SU-DHL-6 (cell line): ENCODE measurements at regions not wholly inside any gene's neighbourhood (a gene's known extent, or its start where the extent isn't known, plus 50 kb on each side); places are given as distances from the start of the nearest gene placed in this dataset.

Experiments used
- H2AFZ ChIP-seq: fragments of 200-600 bp; sonication (generic); 2 replicates; pipeline ENCODE4 v1.6.1; 2014; ENCODE audit warnings: low read depth, mild to moderate bottlenecking, moderate library complexity, mixed read lengths, antibody characterized with exemption, low read length; ENCODE audit not compliant: severe bottlenecking
- H3F3A ChIP-seq: fragments of 200-600 bp; shearing (Covaris generic); 2 replicates; pipeline ENCODE4 v1.6.0; 2016; ENCODE audit warnings: antibody characterized with exemption, mild to moderate bottlenecking; ENCODE audit not compliant: insufficient read depth
- H3K27ac ChIP-seq: fragments of 200-600 bp; sonication (generic); 2 replicates; pipeline ENCODE4 v1.5.1; 2016; ENCODE audit warnings: low read depth, mild to moderate bottlenecking, low read length, moderate library complexity, mixed read lengths
- H3K27me3 ChIP-seq: fragments of 200-600 bp; sonication (generic), shearing (Covaris generic); 2 replicates; pipeline ENCODE4 v1.6.0; 2014; ENCODE audit warnings: mild to moderate bottlenecking, low read length
- H3K36me3 ChIP-seq: fragments of 200-600 bp; sonication (generic); 2 replicates; pipeline ENCODE4 v1.6.1; 2014; ENCODE audit warnings: mild to moderate bottlenecking, low read length, mixed read lengths
- H3K4me2 ChIP-seq: fragments of 300-600, 200-600 bp; shearing (Covaris generic), sonication (generic); 2 replicates; pipeline ENCODE4 v1.6.0; 2014; ENCODE audit warnings: low read length, low read depth, mild to moderate bottlenecking; ENCODE audit not compliant: poor library complexity, severe bottlenecking
- H3K4me3 ChIP-seq: fragments of 200-600 bp; sonication (generic); 2 replicates; pipeline ENCODE4 v1.5.1; 2014; ENCODE audit warnings: antibody characterized with exemption, low read length, mild to moderate bottlenecking, mixed read lengths; ENCODE audit not compliant: insufficient read depth, poor library complexity, severe bottlenecking
- H3K79me2 ChIP-seq: fragments of 200-600 bp; sonication (generic); 2 replicates; pipeline ENCODE4 v1.6.1; 2014; ENCODE audit warnings: mild to moderate bottlenecking, low read length, moderate library complexity; ENCODE audit not compliant: insufficient read depth
- H3K9ac ChIP-seq: fragments of 200-600 bp; sonication (generic); 2 replicates; pipeline ENCODE4 v1.7.0; 2014; ENCODE audit warnings: mild to moderate bottlenecking, low read length
- H3K9me2 ChIP-seq: fragments of 200-600 bp; sonication (generic); replicated peaks from 2 replicates; pipeline ENCODE4 v1.6.1; 2014; ENCODE audit warnings: low read length; ENCODE audit not compliant: insufficient read depth
- H3K9me3 ChIP-seq: fragments of 200-600 bp; sonication (generic); 2 replicates; pipeline ENCODE4 v1.6.1; 2014; ENCODE audit warnings: low read length, mixed read lengths; ENCODE audit not compliant: insufficient read depth
- H4K20me1 ChIP-seq: fragments of 200-600 bp; sonication (generic); 2 replicates; pipeline ENCODE4 v1.6.1; 2014; ENCODE audit warnings: low read depth, mild to moderate bottlenecking, antibody characterized with exemption, low read length, moderate library complexity, mixed read lengths
- EZH2phosphoT487 ChIP-seq: fragments of 200-600 bp; sonication (generic), shearing (Covaris generic); conservative IDR thresholded peaks from 2 replicates; pipeline ENCODE4 v1.6.1; 2018; ENCODE audit warnings: mild to moderate bottlenecking, antibody characterized with exemption, low read length, moderate library complexity, mixed read lengths
- TF ChIP-seq, protein P1 (sequence below): fragments of 200-600 bp; sonication (generic); IDR thresholded peaks from one replicate; pipeline ENCODE4 v1.5.1; 2017; ENCODE audit warnings: antibody characterized with exemption, mild to moderate bottlenecking, low read length, moderate library complexity; ENCODE audit not compliant: insufficient read depth, poor library complexity, severe bottlenecking

- H3K27ac ChIP-seq = no peak overlapping the region
- H3F3A ChIP-seq = no peaks in the 10 kb centered on the region
- no peaks in the 10 kb centered on the region for H3K79me2 ChIP-seq
- H4K20me1 ChIP-seq = no peaks in the 10 kb centered on the region
- H3K4me2 ChIP-seq = no peak overlapping the region
- H3K9me3 ChIP-seq = no peaks in the 10 kb centered on the region
- no peak overlapping the region for H3K9ac ChIP-seq
- H3K4me3 ChIP-seq = no peak overlapping the region
- no peaks in the 10 kb centered on the region for H3K9me2 ChIP-seq
- no peaks in the 10 kb centered on the region for H3K36me3 ChIP-seq
- no peaks in the 10 kb centered on the region for H3K27me3 ChIP-seq
- no peak overlapping the region for H2AFZ ChIP-seq
- TF ChIP-seq, protein P1, sequence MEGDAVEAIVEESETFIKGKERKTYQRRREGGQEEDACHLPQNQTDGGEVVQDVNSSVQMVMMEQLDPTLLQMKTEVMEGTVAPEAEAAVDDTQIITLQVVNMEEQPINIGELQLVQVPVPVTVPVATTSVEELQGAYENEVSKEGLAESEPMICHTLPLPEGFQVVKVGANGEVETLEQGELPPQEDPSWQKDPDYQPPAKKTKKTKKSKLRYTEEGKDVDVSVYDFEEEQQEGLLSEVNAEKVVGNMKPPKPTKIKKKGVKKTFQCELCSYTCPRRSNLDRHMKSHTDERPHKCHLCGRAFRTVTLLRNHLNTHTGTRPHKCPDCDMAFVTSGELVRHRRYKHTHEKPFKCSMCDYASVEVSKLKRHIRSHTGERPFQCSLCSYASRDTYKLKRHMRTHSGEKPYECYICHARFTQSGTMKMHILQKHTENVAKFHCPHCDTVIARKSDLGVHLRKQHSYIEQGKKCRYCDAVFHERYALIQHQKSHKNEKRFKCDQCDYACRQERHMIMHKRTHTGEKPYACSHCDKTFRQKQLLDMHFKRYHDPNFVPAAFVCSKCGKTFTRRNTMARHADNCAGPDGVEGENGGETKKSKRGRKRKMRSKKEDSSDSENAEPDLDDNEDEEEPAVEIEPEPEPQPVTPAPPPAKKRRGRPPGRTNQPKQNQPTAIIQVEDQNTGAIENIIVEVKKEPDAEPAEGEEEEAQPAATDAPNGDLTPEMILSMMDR = no peak
- no peak for TF ChIP-seq EZH2phosphoT487
Observed at GRCh38 chr2:121868652-121869051, 113.2 kb downstream of the TSN start.

- H3K36me3 ChIP-seq = no peaks in the 10 kb centered on the region
- H3K9me3 ChIP-seq = no peaks in the 10 kb centered on the region
- no peak overlapping the region for H3K4me2 ChIP-seq
- no peaks in the 10 kb centered on the region for H3F3A ChIP-seq
- H3K79me2 ChIP-seq = no peaks in the 10 kb centered on the region
- H3K4me3 ChIP-seq = no peak overlapping the region
- no peak overlapping the region for H3K9ac ChIP-seq
- H4K20me1 ChIP-seq = no peaks in the 10 kb centered on the region
- TF ChIP-seq, protein P1 = no peak
- no peak for TF ChIP-seq EZH2phosphoT487
- H3K27me3 ChIP-seq = no peaks in the 10 kb centered on the region
- no peaks in the 10 kb centered on the region for H3K9me2 ChIP-seq
- no peak overlapping the region for H2AFZ ChIP-seq
- no peak overlapping the region for H3K27ac ChIP-seq
Observed at GRCh38 chr2:121869363-121869762, 113.9 kb downstream of the TSN start.

- H3F3A ChIP-seq = no peaks in the 10 kb centered on the region
- H3K79me2 ChIP-seq = no peaks in the 10 kb centered on the region
- H3K27ac ChIP-seq = no peak overlapping the region
- H3K4me3 ChIP-seq = no peak overlapping the region
- TF ChIP-seq EZH2phosphoT487 = no peak
- TF ChIP-seq, protein P1 = no peak
- H3K4me2 ChIP-seq = no peak overlapping the region
- no peaks in the 10 kb centered on the region for H3K9me3 ChIP-seq
- H3K36me3 ChIP-seq = no peaks in the 10 kb centered on the region
- H2AFZ ChIP-seq = no peak overlapping the region
- no peak overlapping the region for H3K9ac ChIP-seq
- H3K9me2 ChIP-seq = no peaks in the 10 kb centered on the region
- no peaks in the 10 kb centered on the region for H4K20me1 ChIP-seq
- no peaks in the 10 kb centered on the region for H3K27me3 ChIP-seq
Observed at GRCh38 chr2:121869873-121870272, 114.4 kb downstream of the TSN start.

GRCh38 chr2:121872651-121873050 lies 117.2 kb downstream of the TSN start:
- Histone ChIP-seq H4K20me1 (no peaks in the 10 kb centered on the region), H3K36me3 (no peaks in the 10 kb centered on the region), H2AFZ (no peak overlapping the region)

More at GRCh38 chr2:121872651-121873050, 117.2 kb downstream of the TSN start:
- H3K4me3 ChIP-seq = no peak overlapping the region
- no peak for TF ChIP-seq EZH2phosphoT487
- TF ChIP-seq, protein P1 = no peak
- H3K27ac ChIP-seq = no peak overlapping the region
- no peaks in the 10 kb centered on the region for H3K9me3 ChIP-seq
- H3K79me2 ChIP-seq = no peaks in the 10 kb centered on the region
- H3K4me2 ChIP-seq = no peak overlapping the region
- no peaks in the 10 kb centered on the region for H3K27me3 ChIP-seq
- H3K9ac ChIP-seq = no peak overlapping the region
- no peaks in the 10 kb centered on the region for H3K9me2 ChIP-seq
- H3F3A ChIP-seq = no peaks in the 10 kb centered on the region
